ENCODE measurements at regions not wholly inside any gene's neighbourhood (a gene's known extent, or its start where the extent isn't known, plus 50 kb on each side); places are given as distances from the start of the nearest gene placed in this dataset.

DNA sequence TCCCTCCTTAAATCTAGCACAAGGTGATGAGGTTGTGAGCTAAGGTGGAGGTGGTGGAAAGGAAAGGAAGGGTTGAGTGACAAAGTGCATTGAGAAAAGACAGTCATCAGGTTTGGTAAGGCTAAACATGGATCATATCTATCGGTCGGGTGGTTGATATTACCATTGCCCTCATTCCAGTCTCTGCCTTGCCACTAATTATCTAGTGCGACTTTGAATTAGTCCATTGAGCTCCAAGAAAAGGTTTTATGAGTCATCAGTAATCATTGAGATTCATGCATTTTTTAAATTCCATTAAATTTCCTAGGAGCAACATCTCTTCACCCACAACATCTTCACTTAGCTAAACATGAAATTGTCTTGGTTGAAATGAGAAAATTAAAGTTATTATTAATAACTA lies 68.9 kb upstream of the FRMD4A start:
- ChIA-PET CTCF (ENCODE audit: partially characterized antibody) (interaction anchor here (0.6 to 2.6 kb wide), 11 partner anchors 14 to 286 kb away, joined by 3 to 7 read pairs (median 3); no protein-coding TSS in a partner anchor), POLR2A (ENCODE audit: partially characterized antibody) (no interaction called here)
- Histone ChIP-seq H2BK20ac (ENCODE audit: low read length) (0 out of 2 replicates have a peak overlapping the region, but pooled peaks have one; percentile 23), H3K27ac (ENCODE audit: low read depth, low read length) (no peak overlapping the region), H3K4me3 (ENCODE audit: extremely low read depth in 1 of 4, insufficient read depth in 2 of 4, low read depth in 3 of 4, low read length in 4 of 4) (no peak overlapping the region), H3K27me3 (replicated peaks in 1 of 4; ENCODE audit: control insufficient read depth in 3 of 4, extremely low read depth in 1 of 4, insufficient read depth in 3 of 4, low read length in 3 of 4) (no peaks in the 10 kb centered on the region), H2BK120ac (replicated peaks; ENCODE audit: low read depth, low read length) (no peak overlapping the region), H4K20me1 (replicated peaks in 1 of 2; ENCODE audit: control insufficient read depth in 1 of 2, insufficient read depth in 2 of 2, low read length in 2 of 2) (no peaks in the 10 kb centered on the region), H4K5ac (ENCODE audit: insufficient read length, low read depth, low read length) (no peak overlapping the region), H3K9ac (replicated peaks in 1 of 4; ENCODE audit: extremely low read depth in 1 of 4, low read depth in 3 of 4, low read length in 3 of 4) (no peak overlapping the region), H2AK5ac (ENCODE audit: low read depth, low read length) (no peak overlapping the region), H3K79me2 (ENCODE audit: control insufficient read depth in 1 of 2, insufficient read depth in 2 of 2, low read length in 2 of 2) (no peaks in the 10 kb centered on the region), H3K4me1 (replicated peaks in 1 of 4; ENCODE audit: control insufficient read depth in 3 of 4, insufficient read depth in 4 of 4, low read length in 3 of 4) (peaks cover 0 to 2% (median 0%) of the 10 kb centered on the region in 4 experiments; a peak in 1 of 7 replicates), H2BK5ac (ENCODE audit: low read depth, low read length) (no peak overlapping the region), H3K18ac (ENCODE audit: extremely low read depth, low read length) (no peak overlapping the region), H3K23me2 (ENCODE audit: low read depth, low read length) (no peaks in the 10 kb centered on the region), H3K79me1 (ENCODE audit: low read depth, low read length) (no peaks in the 10 kb centered on the region), H2AFZ (ENCODE audit: low read length) (no peak overlapping the region), H3K23ac (ENCODE audit: insufficient read length) (no peak overlapping the region), H3K4me2 (ENCODE audit: insufficient read depth in 1 of 2, low read depth in 2 of 2, low read length in 2 of 2) (no peak overlapping the region), H2BK15ac (ENCODE audit: low read length) (no peak overlapping the region), H2BK12ac (ENCODE audit: low read depth, low read length) (no peak overlapping the region), H3K36me3 (ENCODE audit: control insufficient read depth in 2 of 4, insufficient read depth in 4 of 4, low read length in 3 of 4) (no peaks in the 10 kb centered on the region), H4K8ac (ENCODE audit: extremely low read depth, insufficient read depth, low read length) (no peak overlapping the region), H3K56ac (replicated peaks; ENCODE audit: insufficient read length, low read depth, low read length) (no peak overlapping the region), H4K91ac (replicated peaks; ENCODE audit: insufficient read length, low read length) (no peak overlapping the region), H3K14ac (ENCODE audit: insufficient read length) (no peak overlapping the region), H3K9me3 (ENCODE audit: insufficient read depth in 2 of 2, low read depth in 1 of 2, low read length in 1 of 2) (no peaks in the 10 kb centered on the region), H3K4ac (replicated peaks; ENCODE audit: insufficient read length, low read depth, low read length) (no peak overlapping the region)
- FAIRE-seq, result no peak
- TF ChIP-seq TBP (IDR thresholded peaks at IDR 0.05; ENCODE audit: low read depth, low read length), result no peak
- TF ChIP-seq RBBP5 (IDR thresholded peaks at IDR 0.05; ENCODE audit: borderline replicate concordance, low read depth, low read length), result no peak
- TF ChIP-seq, protein P1, sequence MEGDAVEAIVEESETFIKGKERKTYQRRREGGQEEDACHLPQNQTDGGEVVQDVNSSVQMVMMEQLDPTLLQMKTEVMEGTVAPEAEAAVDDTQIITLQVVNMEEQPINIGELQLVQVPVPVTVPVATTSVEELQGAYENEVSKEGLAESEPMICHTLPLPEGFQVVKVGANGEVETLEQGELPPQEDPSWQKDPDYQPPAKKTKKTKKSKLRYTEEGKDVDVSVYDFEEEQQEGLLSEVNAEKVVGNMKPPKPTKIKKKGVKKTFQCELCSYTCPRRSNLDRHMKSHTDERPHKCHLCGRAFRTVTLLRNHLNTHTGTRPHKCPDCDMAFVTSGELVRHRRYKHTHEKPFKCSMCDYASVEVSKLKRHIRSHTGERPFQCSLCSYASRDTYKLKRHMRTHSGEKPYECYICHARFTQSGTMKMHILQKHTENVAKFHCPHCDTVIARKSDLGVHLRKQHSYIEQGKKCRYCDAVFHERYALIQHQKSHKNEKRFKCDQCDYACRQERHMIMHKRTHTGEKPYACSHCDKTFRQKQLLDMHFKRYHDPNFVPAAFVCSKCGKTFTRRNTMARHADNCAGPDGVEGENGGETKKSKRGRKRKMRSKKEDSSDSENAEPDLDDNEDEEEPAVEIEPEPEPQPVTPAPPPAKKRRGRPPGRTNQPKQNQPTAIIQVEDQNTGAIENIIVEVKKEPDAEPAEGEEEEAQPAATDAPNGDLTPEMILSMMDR (IDR thresholded peaks at IDR 0.05; ENCODE audit: control extremely low read depth in 1 of 3, insufficient read depth in 1 of 3, low read depth in 1 of 3, low read length in 3 of 3), result no peak
- TF ChIP-seq, protein P2, sequence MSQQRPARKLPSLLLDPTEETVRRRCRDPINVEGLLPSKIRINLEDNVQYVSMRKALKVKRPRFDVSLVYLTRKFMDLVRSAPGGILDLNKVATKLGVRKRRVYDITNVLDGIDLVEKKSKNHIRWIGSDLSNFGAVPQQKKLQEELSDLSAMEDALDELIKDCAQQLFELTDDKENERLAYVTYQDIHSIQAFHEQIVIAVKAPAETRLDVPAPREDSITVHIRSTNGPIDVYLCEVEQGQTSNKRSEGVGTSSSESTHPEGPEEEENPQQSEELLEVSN (IDR thresholded peaks at IDR 0.05), result no peak
- no peak for TF ChIP-seq CHD1 (IDR thresholded peaks at IDR 0.05; ENCODE audit: low read depth, low read length)
- no peak for TF ChIP-seq SIN3A (conservative IDR thresholded peaks at IDR 0.05 in 1 of 2, IDR thresholded peaks at IDR 0.05 in 1 of 2; ENCODE audit: low read depth in 1 of 2, low read length in 2 of 2)
- no peak for TF ChIP-seq EP300 (IDR thresholded peaks at IDR 0.05; ENCODE audit: borderline replicate concordance in 1 of 2, low read depth in 2 of 2, low read length in 2 of 2)
- no peak for TF ChIP-seq SRF (IDR thresholded peaks at IDR 0.05; ENCODE audit: low read depth, low read length)
- no peak for TF ChIP-seq HDAC2 (IDR thresholded peaks at IDR 0.05; ENCODE audit: borderline replicate concordance in 1 of 2, low read depth in 2 of 2, low read length in 2 of 2)
- TF ChIP-seq MAFK (IDR thresholded peaks at IDR 0.05; ENCODE audit: low read depth, low read length), result no peak
- 91% methylated on average over 3 of the region's 3 CpGs; no CpG with 5 or more reads in 1 of the 2 experiments for WGBS, 2 experiments (ENCODE audit: extremely low coverage in 1 of 2, insufficient coverage in 1 of 2, insufficient read length in 1 of 2, insufficient replicate concordance in 2 of 2, low coverage in 1 of 2, low lambda C conversion rate in 2 of 2, missing lambda C conversion rate in 1 of 2)
- no peak for DNase-seq (ENCODE audit: low read depth in 1 of 2, low spot score in 2 of 2)

Measured in H1 (cell line).